DMS153 treated with DMSO at 0.1 percent for 48 hours (cell line): ENCODE measurements at regions not wholly inside any gene's neighbourhood (a gene's known extent, or its start where the extent isn't known, plus 50 kb on each side); places are given as distances from the start of the nearest gene placed in this dataset.

Experiments
- DNase-seq: peaks from one replicate; lab custom pipeline; 2025; ENCODE audit not compliant: unreplicated experiment; lab: John Stamatoyannopoulos, UW

GRCh38 chr5:31049461-31049860, 144.0 kb upstream of the CDH6 start:
- DNase-seq, result no peak

GRCh38 chr5:31048282-31049270, 144.9 kb upstream of the CDH6 start:
- DNase-seq, result no peak

GRCh38 chr5:31047621-31048020, 145.9 kb upstream of the CDH6 start:
- no peak for DNase-seq

- DNase-seq, result no peak
Measured at GRCh38 chr5:31047007-31047406, 146.5 kb upstream of the CDH6 start.

GRCh38 chr5:31036411-31036810, 157.1 kb upstream of the CDH6 start:
- DNase-seq, result no peak

GRCh38 chr5:31033295-31033694, 160.2 kb upstream of the CDH6 start:
- DNase-seq, result no peak

GRCh38 chr5:31029925-31030324, 163.6 kb upstream of the CDH6 start:
- DNase-seq, result no peak

- no peak for DNase-seq
Measured at GRCh38 chr5:31027721-31028120, 165.8 kb upstream of the CDH6 start.

GRCh38 chr5:31023105-31023504, 170.4 kb upstream of the CDH6 start:
- DNase-seq, result no peak

- DNase-seq, result no peak
Measured at GRCh38 chr5:31021181-31021624, 172.3 kb upstream of the CDH6 start.

GRCh38 chr5:31008231-31008630, 185.3 kb upstream of the CDH6 start:
- DNase-seq, result no peak

GRCh38 chr5:31007672-31008071, 185.8 kb upstream of the CDH6 start:
- DNase-seq, result no peak

- no peak for DNase-seq
Measured at GRCh38 chr5:31000287-31000686, 193.2 kb upstream of the CDH6 start.

- DNase-seq, result no peak
Measured at GRCh38 chr5:30997681-30998080, 195.8 kb upstream of the CDH6 start.

GRCh38 chr5:30994902-30995301, 198.6 kb upstream of the CDH6 start:
- DNase-seq, result no peak

- no peak for DNase-seq
Measured at GRCh38 chr5:30994176-30994575, 199.3 kb upstream of the CDH6 start.

GRCh38 chr5:30991462-30991861, 202.0 kb upstream of the CDH6 start:
- no peak for DNase-seq

- no peak for DNase-seq
Measured at GRCh38 chr5:30981576-30981975, 211.9 kb upstream of the CDH6 start.

GRCh38 chr5:30968971-30969370, 224.5 kb upstream of the CDH6 start:
- DNase-seq, result no peak

- no peak for DNase-seq
Measured at GRCh38 chr5:30960036-30960435, 233.4 kb upstream of the CDH6 start.

- no peak for DNase-seq
Measured at GRCh38 chr5:30959238-30959637, 234.2 kb upstream of the CDH6 start.

- no peak for DNase-seq
Measured at GRCh38 chr5:30957591-30957990, 235.9 kb upstream of the CDH6 start.

- DNase-seq, result no peak
Measured at GRCh38 chr5:30956251-30956650, 237.2 kb upstream of the CDH6 start.
